ENCODE measurements at regions not wholly inside any gene's neighbourhood (a gene's known extent, or its start where the extent isn't known, plus 50 kb on each side); places are given as distances from the start of the nearest gene placed in this dataset.

- no peak overlapping the region for H3K27ac ChIP-seq (ENCODE audit: insufficient read length, low read depth, low read length)
- H2AK5ac ChIP-seq (ENCODE audit: insufficient read length, low read length) = no peak overlapping the region
- no peak overlapping the region for H3K4ac ChIP-seq (ENCODE audit: low read depth, low read length)
- H3K4me2 ChIP-seq (ENCODE audit: insufficient read depth, insufficient read length, low read length) = no peak overlapping the region
- no peaks in the 10 kb centered on the region for H3K79me2 ChIP-seq (ENCODE audit: insufficient read depth, low read length)
- Mint-ChIP-seq H3K36me3 (ENCODE audit: insufficient read depth in 1 of 3, low read depth in 3 of 3) (no peaks in the 10 kb centered on the region; a peak in 1 of 7 replicates), H3K4me3 (no peak overlapping the region), H3K27ac (no peak overlapping the region), H3K9me3 (peaks cover 0 to 2% of the 10 kb centered on the region in 2 experiments; a peak in 1 of 5 replicates), H3K4me1 (peaks cover 0 to 8% of the 10 kb centered on the region in 2 experiments; a peak in 1 of 4 replicates), H3K27me3 (ENCODE audit: low read depth) (peaks cover 5% of the 10 kb centered on the region)
- no peak overlapping the region for H2BK12ac ChIP-seq (ENCODE audit: insufficient read length, low read depth, low read length)
- no peak overlapping the region for H2BK20ac ChIP-seq (ENCODE audit: low read depth, low read length, poor library complexity, severe bottlenecking)
- H3T11ph ChIP-seq (ENCODE audit: low read length) = no peak overlapping the region
- H3K18ac ChIP-seq (ENCODE audit: insufficient read length, low read depth, low read length) = no peak overlapping the region
- H4K5ac ChIP-seq (ENCODE audit: insufficient read length, low read depth, low read length) = no peak overlapping the region
- TF ChIP-seq, protein P1, sequence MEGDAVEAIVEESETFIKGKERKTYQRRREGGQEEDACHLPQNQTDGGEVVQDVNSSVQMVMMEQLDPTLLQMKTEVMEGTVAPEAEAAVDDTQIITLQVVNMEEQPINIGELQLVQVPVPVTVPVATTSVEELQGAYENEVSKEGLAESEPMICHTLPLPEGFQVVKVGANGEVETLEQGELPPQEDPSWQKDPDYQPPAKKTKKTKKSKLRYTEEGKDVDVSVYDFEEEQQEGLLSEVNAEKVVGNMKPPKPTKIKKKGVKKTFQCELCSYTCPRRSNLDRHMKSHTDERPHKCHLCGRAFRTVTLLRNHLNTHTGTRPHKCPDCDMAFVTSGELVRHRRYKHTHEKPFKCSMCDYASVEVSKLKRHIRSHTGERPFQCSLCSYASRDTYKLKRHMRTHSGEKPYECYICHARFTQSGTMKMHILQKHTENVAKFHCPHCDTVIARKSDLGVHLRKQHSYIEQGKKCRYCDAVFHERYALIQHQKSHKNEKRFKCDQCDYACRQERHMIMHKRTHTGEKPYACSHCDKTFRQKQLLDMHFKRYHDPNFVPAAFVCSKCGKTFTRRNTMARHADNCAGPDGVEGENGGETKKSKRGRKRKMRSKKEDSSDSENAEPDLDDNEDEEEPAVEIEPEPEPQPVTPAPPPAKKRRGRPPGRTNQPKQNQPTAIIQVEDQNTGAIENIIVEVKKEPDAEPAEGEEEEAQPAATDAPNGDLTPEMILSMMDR (conservative IDR thresholded peaks at IDR 0.05) = no peak
- H3K14ac ChIP-seq (ENCODE audit: insufficient read depth, low read length) = no peak overlapping the region
- H3K9me3 ChIP-seq (ENCODE audit: control insufficient read depth, low read depth, low read length) = no peaks in the 10 kb centered on the region
- H2BK5ac ChIP-seq (ENCODE audit: insufficient read length, low read length) = no peak overlapping the region
- no peaks in the 10 kb centered on the region for H4K20me1 ChIP-seq (ENCODE audit: control insufficient read depth, insufficient read depth, insufficient read length)
- H3K27me3 ChIP-seq (ENCODE audit: insufficient read depth, low read length) = no peaks in the 10 kb centered on the region
- no peaks in the 10 kb centered on the region for H3K4me1 ChIP-seq (ENCODE audit: insufficient read depth, low read length)
- H2AFZ ChIP-seq (ENCODE audit: low read length) = no peak overlapping the region
- H4K8ac ChIP-seq (replicated peaks; ENCODE audit: insufficient read length, low read depth, low read length) = no peak overlapping the region
- H3K23me2 ChIP-seq (ENCODE audit: insufficient read length, low read depth, low read length, poor library complexity, severe bottlenecking) = no peaks in the 10 kb centered on the region
- no peak overlapping the region for H3K9ac ChIP-seq (ENCODE audit: extremely low read depth, insufficient read length, low read length)
- no peak overlapping the region for H3K23ac ChIP-seq (ENCODE audit: insufficient read length, low read depth, low read length)
- no peaks in the 10 kb centered on the region for H3K79me1 ChIP-seq (ENCODE audit: insufficient read depth, low read depth, low read length, poor library complexity, severe bottlenecking)
- no peak overlapping the region for H2BK15ac ChIP-seq (ENCODE audit: low read depth, low read length)
- no peak overlapping the region for H4K91ac ChIP-seq (ENCODE audit: insufficient read length, low read depth, low read length)
- no CpG with 5 or more reads among the region's 9 CpGs for WGBS (ENCODE audit: extremely low coverage, insufficient read length, low lambda C conversion rate)
- H2BK120ac ChIP-seq (ENCODE audit: low read depth, low read length, poor library complexity, severe bottlenecking) = no peak overlapping the region
- H3K56ac ChIP-seq (ENCODE audit: insufficient read length, low read depth, low read length) = no peak overlapping the region
- no peak for DNase-seq
Observed at GRCh38 chr19:28905996-28906395, 307.0 kb downstream of the UQCRFS1 start.
